GM20000 (cell line): ENCODE measurements at regions not wholly inside any gene's neighbourhood (a gene's known extent, or its start where the extent isn't known, plus 50 kb on each side); places are given as distances from the start of the nearest gene placed in this dataset.

Experiments used
- DNase-seq: peaks from one replicate; pipeline ENCODE4 v3.0.0; 2012; ENCODE audit warnings: low spot score
- CTCF ChIP-seq: IDR thresholded peaks from 2 replicates; pipeline ENCODE4 v1.5.1; 2012; ENCODE audit warnings: mild to moderate bottlenecking, control low read depth; ENCODE audit errors: extremely low read depth, missing control alignments

- no peak for DNase-seq
- no peak for TF ChIP-seq CTCF
Measured at GRCh38 chr16:85370881-85371651, 242.1 kb upstream of the GSE1 start.

DNA sequence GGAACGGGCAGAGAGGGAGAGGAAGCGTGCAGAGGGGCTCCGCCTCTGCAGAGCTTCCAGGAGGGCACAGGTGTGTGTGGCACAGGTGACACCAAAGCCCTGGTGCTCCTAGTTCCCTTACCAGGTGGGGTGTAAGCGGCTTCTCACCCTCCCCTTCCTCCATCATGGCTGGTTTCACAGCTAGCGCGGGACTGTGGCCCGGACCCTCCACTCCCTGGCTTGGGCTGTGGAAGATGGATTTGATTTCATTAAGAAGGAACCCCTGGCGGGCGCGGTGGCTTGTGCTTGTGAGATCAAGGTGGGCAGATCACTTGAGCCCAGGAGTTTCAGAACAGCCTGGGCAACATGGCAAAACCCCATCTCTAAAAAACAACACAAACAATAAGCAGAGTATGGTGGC, 241.2 kb upstream of the GSE1 start:
- TF ChIP-seq CTCF, result no peak
- DNase-seq, result no peak

DNA sequence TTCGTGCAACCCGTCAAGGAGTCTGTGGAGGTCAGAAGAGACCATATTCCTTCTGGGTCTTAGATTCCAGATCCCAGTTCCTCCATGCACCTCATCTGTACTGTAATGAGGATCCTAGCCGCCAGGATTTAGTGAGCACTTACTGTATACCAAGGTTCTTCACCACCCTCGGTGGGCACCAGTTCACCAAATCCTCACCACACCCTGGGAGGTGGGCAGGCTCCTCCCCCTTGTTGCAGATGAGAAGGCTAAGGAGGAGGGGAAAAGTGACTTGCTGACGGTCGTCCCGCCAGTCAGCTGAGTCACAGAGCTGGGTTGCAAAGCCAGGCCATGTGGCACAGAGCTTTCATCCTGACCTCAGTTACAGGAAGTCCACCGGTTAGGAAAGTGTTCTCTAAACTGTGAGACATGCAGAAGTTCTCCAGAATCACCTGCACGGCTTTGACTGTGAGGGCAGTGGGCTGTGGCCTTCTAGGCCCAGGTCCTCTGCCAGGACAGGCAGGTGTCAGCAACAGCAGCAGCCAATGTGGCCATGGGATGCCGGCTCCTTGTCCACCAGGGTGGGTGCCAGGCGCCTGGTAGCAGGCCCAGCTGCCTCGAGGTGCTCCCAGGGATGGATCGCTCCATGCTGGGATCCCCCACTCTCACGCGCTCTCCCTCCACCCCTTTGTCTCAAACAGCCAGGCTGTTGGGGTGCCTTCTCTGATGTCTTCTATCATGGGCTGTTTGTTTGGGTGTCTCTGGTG, 240.3 kb upstream of the GSE1 start:
- TF ChIP-seq CTCF, result no peak
- DNase-seq, result no peak

DNA sequence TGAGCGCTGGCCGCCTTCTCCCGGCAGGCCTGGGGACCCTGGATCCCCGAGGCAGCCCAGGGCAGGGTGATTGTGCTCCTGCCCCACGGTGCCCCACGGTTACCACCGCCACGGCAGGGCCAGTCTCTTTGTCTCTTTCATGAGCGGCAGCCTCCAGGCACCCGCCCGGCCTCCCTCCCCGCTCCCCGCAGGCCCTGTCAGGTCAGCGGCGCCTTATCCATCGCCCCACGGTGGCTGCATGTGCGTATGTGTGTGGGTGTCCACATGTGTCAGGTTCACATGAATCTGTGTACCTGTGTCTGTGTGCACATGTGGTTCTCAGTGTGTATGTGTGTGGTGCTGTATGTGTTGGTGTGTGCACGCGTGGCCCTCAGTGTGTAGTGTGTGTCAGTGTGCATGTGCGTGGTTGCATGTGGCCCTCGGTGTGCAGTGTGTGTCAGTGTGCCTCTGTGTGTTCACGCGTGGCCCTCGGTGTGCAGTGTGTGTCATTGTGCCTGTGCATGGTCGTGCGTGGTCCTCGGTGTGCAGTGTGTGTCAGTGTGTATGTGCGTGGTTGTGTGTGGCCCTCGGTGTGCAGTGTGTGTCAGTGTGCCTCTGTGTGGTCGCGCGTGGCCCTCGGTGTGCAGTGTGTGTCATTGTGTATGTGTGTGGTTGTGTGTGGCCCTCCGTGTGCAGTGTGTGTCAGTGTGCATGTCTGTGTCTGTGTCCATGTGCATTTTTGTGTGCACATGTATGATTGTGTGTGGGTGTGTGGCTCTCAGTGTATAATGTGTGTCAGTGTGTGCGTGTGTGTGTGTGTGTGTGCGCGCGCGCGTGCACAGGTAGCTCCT, 239.2 kb upstream of the GSE1 start:
- TF ChIP-seq CTCF, result no peak

GRCh38 chr16:85374571-85374872, 238.6 kb upstream of the GSE1 start:
- no peak for TF ChIP-seq CTCF
- no peak for DNase-seq

More for the DNA sequence above, 239.2 kb upstream of the GSE1 start:
- DNase-seq, result no peak

DNA sequence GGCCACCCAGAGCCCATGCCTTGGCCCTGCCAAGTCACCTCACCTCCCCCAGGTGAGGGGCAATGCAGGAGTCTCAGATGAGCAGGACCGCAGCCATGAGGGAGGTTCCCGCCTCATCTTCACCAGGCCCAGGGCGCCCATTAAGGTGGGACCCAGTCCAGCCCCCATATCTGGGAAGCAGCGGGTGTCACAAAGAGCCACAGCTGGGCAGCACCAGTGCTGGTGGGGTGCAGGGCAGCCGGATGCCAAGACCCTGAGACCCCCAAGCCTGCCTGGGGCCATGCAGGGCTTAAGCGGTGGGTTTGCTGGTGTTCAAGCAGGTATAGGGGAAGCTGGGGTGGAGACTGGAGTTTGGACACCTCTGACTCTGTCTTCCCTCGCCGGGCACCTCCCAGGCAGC, 237.8 kb upstream of the GSE1 start:
- DNase-seq, result no peak
- TF ChIP-seq CTCF, result no peak
